Spleen (tissue), 7 donors: ENCODE measurements at regions not wholly inside any gene's neighbourhood (a gene's known extent, or its start where the extent isn't known, plus 50 kb on each side); places are given as distances from the start of the nearest gene placed in this dataset.

ENCODE experiments used
- CTCF ChIP-seq, 11 experiments: fragments of 200-600 bp in 7 of 11; fragments of 450-650 bp in 4 of 11; sonication (generic) in 4 of 11; IDR thresholded peaks in 8 of 11; conservative IDR thresholded peaks in 3 of 11; 1 replicate in 7 of 11; 2 replicates in 4 of 11; pipeline versions ENCODE4 v1.4.0 to v1.8.0; 2016 to 2021; ENCODE audit warnings: antibody characterized with exemption in 11 of 11, inconsistent platforms in 4 of 11, mild to moderate bottlenecking in 1 of 11
- POLR2A ChIP-seq, 3 donors: fragments of 450-650 bp; IDR thresholded peaks; one replicate each; pipeline ENCODE4 v1.5.1; 2017; ENCODE audit warnings: antibody characterized with exemption in 3 of 3, mild to moderate bottlenecking in 1 of 3
- POLR2AphosphoS5 ChIP-seq, 3 donors: sonication (generic); formaldehyde crosslinking; IDR thresholded peaks; one replicate each; pipeline ENCODE4 v1.5.1; 2017; ENCODE audit warnings: antibody characterized with exemption in 3 of 3
- donor health status: DM: no; HTN: no; CAD: no; lungs with moderate emphysema.
- donor health status: DM: no; HTN: no; CAD: no.
- donor health status: DM: no; HTN: no; CAD: no.

- no peak for TF ChIP-seq CTCF (IDR thresholded peaks at IDR 0.05 in 8 of 11, conservative IDR thresholded peaks at IDR 0.05 in 3 of 11)
- no peak for TF ChIP-seq POLR2A (IDR thresholded peaks at IDR 0.05)
- no peak for TF ChIP-seq POLR2AphosphoS5 (IDR thresholded peaks at IDR 0.05)
Measured at GRCh38 chr1:194164755-194165154, 978.3 kb upstream of the B3GALT2 start.
